ENCODE measurements at regions not wholly inside any gene's neighbourhood (a gene's known extent, or its start where the extent isn't known, plus 50 kb on each side); places are given as distances from the start of the nearest gene placed in this dataset.
A peak's percentile ranks its signal among the peaks of the same experiment; 100 is the strongest.

DNA sequence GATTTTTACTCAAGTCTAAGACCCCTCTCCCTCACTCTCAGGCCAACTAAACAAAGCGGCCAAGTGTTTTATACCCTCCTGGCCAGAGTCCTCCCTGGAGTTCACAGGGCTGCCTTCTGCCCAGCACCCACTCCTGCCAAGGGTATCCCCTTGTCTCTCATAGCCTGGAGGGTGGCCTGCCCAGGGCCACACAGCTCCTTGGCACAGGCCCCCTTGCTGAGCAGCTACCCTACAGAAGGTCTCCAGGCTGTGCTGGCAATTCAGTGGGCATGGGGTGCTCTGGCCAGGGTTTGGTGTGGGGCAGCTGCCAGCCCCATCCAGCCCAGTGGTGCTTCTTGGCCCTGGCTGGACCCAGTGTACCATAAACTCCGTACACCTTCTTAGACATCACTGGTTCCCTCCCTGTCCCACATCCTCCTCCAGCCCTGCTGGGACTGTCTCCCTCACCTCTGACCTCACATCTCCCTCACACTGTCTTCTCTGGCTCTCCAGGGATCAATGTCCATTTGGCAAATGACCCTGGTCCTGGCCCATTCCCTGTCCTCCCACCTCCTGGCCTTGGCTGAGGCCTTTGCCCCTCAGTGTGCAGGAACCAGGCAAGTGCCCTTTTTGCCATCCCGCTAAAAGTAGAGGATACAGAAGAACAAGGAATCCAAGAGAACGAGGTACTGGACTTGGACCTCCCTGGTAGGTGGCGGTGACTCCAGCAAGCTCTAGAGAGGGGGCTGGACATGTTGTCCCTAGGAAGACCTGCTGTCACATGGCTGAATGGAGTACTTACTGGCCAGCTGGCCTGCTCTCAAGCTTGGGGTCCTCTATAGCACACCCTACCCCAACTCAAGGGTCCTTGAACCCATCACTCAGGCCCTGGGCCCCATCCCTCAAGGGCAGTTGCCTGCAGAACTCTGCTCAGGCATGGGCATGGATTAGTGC is 50.0 kb upstream of the TRPM1 start:
- DNase-seq (ENCODE audit: extremely low read depth in 1 of 11, low read depth in 9 of 11, low spot score in 4 of 11): no peak

DNA sequence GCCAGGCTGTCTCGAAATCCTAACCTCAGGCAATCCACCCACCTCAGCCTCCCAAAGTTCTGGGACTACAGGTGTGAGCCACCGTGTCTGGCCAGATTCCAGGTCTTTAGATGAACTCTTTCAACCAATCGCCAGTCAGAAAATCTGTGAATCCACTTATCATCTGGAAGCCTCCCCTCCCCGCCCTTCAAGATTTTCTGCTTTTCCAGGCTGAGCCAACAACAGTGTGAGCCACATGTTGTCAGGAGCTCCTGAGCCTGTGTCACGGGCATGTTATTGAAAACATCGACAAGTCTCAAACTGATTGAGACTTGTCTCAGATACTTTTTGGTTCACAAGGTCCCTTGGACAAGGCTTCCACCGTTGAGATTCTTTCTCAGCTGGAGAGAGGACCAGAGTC is 52.0 kb upstream of the TRPM1 start:
- DNase-seq (ENCODE audit: extremely low read depth in 1 of 11, low read depth in 9 of 11, low spot score in 4 of 11): no peak

GRCh38 chr15:31155151-31155550 is 53.6 kb upstream of the TRPM1 start:
- DNase-seq (ENCODE audit: extremely low read depth in 1 of 11, low read depth in 9 of 11, low spot score in 4 of 11): no peak

GRCh38 chr15:31156226-31156625 is 54.7 kb upstream of the TRPM1 start:
- no peak for DNase-seq (ENCODE audit: extremely low read depth in 1 of 11, low read depth in 9 of 11, low spot score in 4 of 11)

GRCh38 chr15:31156808-31157207 is 55.3 kb upstream of the TRPM1 start:
- no peak for DNase-seq (ENCODE audit: extremely low read depth in 1 of 11, low read depth in 9 of 11, low spot score in 4 of 11)

DNA sequence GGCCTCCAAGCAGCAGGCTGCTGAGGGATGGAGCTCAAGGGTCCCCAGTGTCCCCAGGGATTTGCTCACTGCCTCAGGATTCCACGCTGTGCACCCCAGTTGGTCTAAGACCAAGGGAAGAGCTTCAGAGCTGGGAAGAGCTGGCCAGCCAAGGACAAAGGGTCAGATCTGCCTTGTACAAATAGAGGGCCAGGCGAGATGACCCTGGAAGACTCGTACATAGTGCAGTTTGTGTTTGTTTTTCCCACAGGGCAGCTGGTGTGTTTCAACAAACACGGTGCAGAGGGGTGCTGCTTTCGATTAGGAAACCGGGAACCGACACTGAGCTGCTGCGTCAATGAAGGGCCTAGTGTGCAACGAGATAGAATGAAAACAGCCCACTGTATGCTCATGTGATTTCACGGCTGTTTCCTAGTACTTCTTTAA is 56.1 kb upstream of the TRPM1 start:
- peak in 4 of 11 donors; percentile 8 to 24 (median 16) for DNase-seq (ENCODE audit: extremely low read depth in 1 of 11, low read depth in 9 of 11, low spot score in 4 of 11)

GRCh38 chr15:31158858-31159569 is 57.5 kb upstream of the TRPM1 start:
- no peak for DNase-seq (ENCODE audit: extremely low read depth in 1 of 11, low read depth in 9 of 11, low spot score in 4 of 11)

DNA sequence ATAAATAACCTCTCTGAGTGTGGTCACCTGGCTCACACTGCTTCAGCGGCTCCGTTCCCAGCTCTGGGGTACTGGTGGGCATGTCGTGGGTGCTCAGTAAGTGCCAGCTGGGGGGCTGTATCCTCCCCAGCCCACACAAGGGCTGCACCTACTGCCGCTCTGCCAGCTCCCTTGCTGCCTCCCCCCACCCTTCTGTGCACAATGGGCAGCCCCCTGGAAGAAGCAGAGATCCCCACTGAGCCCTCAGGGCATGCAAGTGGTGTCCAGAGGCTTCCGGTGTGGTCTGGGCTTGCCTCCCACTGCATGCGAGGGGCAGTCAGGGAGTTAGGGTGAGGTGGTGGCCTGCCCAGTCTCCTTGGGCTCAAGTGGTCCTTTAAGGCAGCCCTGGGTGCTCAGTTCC is 58.3 kb upstream of the TRPM1 start:
- no peak for DNase-seq (ENCODE audit: extremely low read depth in 1 of 11, low read depth in 9 of 11, low spot score in 4 of 11)

DNA sequence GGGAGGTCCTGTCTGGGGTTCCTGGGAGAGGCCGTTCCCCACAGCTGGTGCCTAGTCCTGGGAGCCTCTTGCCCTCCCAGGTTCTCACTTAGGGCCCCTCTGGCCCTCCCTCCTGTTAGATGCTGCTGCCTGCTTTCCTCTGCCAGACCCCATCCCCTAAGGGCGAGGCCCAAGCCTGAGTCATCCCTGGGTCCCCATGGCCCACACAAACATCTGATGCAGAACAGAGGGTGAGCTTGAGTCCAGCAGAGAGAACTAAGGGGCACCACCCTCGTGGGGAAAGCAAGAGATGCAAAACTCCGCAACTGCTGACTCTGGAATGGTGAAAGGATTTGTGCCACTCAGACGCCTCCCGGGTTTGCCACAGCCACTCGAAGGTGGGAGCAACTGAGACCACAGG is 58.8 kb upstream of the TRPM1 start:
- DNase-seq (ENCODE audit: extremely low read depth in 1 of 11, low read depth in 9 of 11, low spot score in 4 of 11): no peak

- DNase-seq (ENCODE audit: extremely low read depth in 1 of 11, low read depth in 9 of 11, low spot score in 4 of 11): no peak
Measured at GRCh38 chr15:31160740-31161495, 59.4 kb upstream of the TRPM1 start.

- no peak for DNase-seq (ENCODE audit: extremely low read depth in 1 of 11, low read depth in 9 of 11, low spot score in 4 of 11)
Measured at GRCh38 chr15:31161951-31162350, 60.4 kb upstream of the TRPM1 start.

DNA sequence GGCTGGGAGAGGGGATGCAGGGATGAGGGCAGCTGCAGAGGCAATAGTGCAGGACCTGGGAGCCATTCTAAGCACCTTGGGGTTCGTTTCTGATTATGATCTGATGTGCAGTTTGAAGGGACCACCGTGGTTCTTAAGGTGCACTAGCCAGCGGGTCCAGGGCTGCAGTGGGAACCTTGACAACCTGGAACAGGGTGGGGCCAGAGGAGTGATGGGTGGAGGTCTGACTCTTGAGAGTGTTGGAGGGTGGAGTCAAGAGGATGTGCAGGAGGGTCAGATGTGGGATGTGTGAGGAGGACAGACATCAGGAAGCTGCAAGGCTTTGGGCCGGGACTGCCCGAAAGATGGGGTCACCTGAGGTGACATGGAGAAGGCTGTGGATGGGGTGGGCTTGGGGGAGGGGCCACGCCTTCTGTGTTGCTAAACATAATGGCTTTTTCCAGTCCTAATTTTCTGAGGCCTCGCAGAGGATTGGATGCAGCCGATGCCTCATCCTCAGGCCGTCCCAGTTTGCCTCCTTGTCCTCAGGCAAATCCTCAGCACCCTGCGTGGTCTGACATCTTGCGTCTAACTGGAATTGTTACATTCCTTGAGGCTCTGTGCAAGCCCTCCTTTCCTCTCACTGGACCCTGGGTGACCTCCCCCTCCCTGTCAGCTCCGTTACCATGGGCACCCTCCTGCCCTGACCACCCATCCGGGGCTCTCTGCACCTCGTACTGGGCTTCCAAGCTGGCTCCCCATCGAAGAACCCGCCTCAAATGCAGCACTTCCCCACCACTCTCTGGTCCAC is 61.4 kb upstream of the TRPM1 start:
- no peak for DNase-seq (ENCODE audit: extremely low read depth in 1 of 11, low read depth in 9 of 11, low spot score in 4 of 11)

GRCh38 chr15:31163769-31164572 is 62.4 kb upstream of the TRPM1 start:
- DNase-seq (ENCODE audit: extremely low read depth in 1 of 11, low read depth in 9 of 11, low spot score in 4 of 11): no peak

DNA sequence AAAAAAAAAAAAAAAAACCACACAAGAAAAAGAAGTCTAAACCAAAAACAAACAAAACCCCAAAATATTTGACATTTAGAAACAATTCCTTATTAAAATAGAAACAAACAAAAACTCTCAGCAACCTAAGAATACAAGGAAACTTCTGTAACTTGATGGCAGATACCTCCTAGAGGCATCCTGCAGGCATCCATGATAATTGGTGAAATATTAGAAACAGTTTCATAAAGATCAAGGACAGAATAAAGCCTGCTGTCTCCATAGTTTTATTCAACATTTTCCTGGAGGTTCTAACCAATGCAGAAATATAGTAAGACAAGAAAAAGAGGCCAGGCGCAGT is 63.0 kb upstream of the TRPM1 start:
- DNase-seq (ENCODE audit: extremely low read depth in 1 of 11, low read depth in 9 of 11, low spot score in 4 of 11): no peak

DNA sequence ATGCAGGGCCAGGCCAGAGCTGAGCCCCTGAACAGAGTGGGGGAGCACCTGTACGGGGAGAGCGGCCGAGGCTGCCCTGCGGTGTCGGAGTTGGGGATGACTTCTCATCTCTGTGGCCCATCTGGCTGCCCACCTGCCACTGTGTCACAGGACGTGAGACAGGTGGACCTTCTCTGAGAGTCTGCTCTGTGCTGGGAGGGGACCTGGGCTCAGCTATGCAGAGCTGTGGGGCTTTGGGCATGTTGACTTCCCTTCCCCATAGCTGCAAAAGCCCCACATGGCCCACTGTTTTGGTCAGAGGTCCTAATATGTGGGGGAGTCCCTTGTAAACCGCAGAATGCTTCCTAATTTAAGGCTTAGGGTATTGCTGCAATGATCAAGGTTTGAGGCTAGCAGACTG is 68.0 kb upstream of the TRPM1 start:
- DNase-seq (ENCODE audit: extremely low read depth in 1 of 11, low read depth in 9 of 11, low spot score in 4 of 11): no peak

- DNase-seq (ENCODE audit: extremely low read depth in 1 of 11, low read depth in 9 of 11, low spot score in 4 of 11): no peak
Measured at GRCh38 chr15:31171731-31172130, 70.2 kb upstream of the TRPM1 start.

DNA sequence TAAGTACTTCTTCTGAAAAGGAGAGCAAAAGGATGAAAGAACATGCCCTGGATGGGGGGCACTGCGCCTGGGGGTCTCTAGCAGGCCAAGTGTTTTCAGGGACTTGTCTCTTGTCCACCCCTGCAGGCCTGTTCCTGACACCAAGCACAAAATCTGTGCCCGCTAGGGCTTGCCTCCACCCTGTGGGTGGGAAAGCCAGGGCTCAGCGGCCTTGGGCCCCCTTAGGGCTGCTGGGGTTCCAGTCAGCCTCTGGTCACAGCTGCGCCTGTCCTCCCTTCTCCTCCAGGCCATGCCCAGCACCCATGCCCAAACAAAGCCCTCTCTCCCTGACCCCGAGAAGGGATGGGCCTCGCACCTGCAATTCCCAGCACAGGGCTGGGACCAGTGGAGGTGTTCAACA is 71.1 kb upstream of the TRPM1 start:
- DNase-seq (ENCODE audit: extremely low read depth in 1 of 11, low read depth in 9 of 11, low spot score in 4 of 11): no peak

- no peak for DNase-seq (ENCODE audit: extremely low read depth in 1 of 11, low read depth in 9 of 11, low spot score in 4 of 11)
Measured at GRCh38 chr15:31173790-31174450, 72.4 kb upstream of the TRPM1 start.

All from renal cortex interstitium (tissue), 11 donors.